ENCODE measurements at regions not wholly inside any gene's neighbourhood (a gene's known extent, or its start where the extent isn't known, plus 50 kb on each side); places are given as distances from the start of the nearest gene placed in this dataset.

DNA sequence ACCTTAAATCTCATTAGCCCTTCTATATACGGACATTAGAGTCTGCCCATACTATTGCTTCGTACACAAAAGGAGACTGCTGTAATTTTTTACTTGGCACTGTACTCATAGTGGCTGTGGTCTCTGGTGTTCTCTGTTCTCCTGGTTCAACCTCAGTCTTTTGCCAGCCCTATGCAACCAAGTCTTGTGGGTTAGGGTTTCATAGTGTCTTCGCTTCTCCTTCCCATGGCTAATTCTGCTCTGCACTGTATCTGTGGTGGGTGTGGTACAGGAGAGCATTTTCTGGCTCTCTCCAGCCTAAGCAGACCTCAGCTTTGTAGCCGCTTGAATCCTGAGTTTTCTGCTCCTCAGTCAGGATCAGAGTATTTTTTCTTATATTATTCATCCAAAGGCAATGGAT, 981.2 kb downstream of the SQOR start:
- intact Hi-C loops (cut with micrococcal nuclease): no loop called here
- no peak for DNase-seq

DNA sequence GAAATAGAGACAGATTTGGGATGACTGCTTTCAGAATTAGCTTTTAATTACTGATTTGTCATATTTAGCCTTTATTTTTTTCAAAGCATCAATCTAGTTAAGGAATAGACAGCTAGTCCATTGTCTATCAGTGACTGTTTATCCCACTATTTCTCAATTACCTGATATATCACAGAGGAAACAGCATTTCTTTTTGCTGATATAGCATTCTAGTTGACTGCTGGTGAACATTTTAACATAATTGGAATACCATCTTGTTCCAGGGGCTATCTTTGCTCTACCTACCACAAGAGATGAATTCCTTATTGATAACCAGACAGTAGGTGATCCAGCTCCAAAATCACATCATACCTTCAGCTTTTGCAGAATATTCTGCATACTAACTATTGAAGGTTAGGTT, 982.7 kb downstream of the SQOR start:
- no peak for DNase-seq
- no peak overlapping the region for H3K4me3 ChIP-seq
- TF ChIP-seq CTCF (IDR thresholded peaks at IDR 0.05; ENCODE audit: borderline replicate concordance): no peak
- peaks cover 4% of the 10 kb centered on the region for H3K9me3 ChIP-seq (replicated peaks)
- no peak overlapping the region for H3K27ac ChIP-seq (replicated peaks)
- no peaks in the 10 kb centered on the region for H3K4me1 ChIP-seq
- intact Hi-C loops (cut with micrococcal nuclease): no loop called here
- no peaks in the 10 kb centered on the region for H3K36me3 ChIP-seq
- no peaks in the 10 kb centered on the region for H3K27me3 ChIP-seq (ENCODE audit: low read depth)

More for the DNA sequence above, 981.2 kb downstream of the SQOR start:
- Histone ChIP-seq H3K27me3 (ENCODE audit: low read depth) (no peaks in the 10 kb centered on the region), H3K27ac (replicated peaks) (no peak overlapping the region), H3K4me1 (no peaks in the 10 kb centered on the region), H3K36me3 (no peaks in the 10 kb centered on the region), H3K4me3 (no peak overlapping the region), H3K9me3 (replicated peaks) (peaks cover 4% of the 10 kb centered on the region)
- TF ChIP-seq CTCF (IDR thresholded peaks at IDR 0.05; ENCODE audit: borderline replicate concordance): no peak

DNA sequence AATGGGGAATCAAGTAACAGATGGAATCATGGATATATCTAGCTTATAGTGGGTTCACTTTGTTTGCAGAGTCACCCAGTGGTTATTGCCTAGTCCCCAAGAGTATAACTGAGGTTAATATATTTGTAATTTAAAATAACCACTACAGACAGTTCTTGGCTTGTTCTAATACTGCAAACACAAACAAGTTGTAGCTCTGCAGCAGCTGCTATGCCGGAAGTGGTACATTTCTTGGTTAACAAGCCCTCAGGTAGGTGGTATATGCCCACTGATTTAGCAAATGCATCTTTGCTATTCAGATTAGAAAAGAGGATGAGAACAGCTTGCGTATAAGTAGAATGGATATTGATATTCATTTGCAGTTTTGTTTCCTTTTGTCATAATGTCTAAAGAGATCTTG, 984.2 kb downstream of the SQOR start:
- no peak overlapping the region for H3K4me3 ChIP-seq
- no peak for TF ChIP-seq CTCF (IDR thresholded peaks at IDR 0.05; ENCODE audit: borderline replicate concordance)
- peaks cover 4% of the 10 kb centered on the region for H3K9me3 ChIP-seq (replicated peaks)
- H3K36me3 ChIP-seq: no peaks in the 10 kb centered on the region
- H3K27ac ChIP-seq (replicated peaks): no peak overlapping the region
- DNase-seq: no peak
- intact Hi-C loops (cut with micrococcal nuclease): no loop called here
- H3K4me1 ChIP-seq: no peaks in the 10 kb centered on the region
- H3K27me3 ChIP-seq (ENCODE audit: low read depth): no peaks in the 10 kb centered on the region

GRCh38 chr15:46620392-46621013, 985.7 kb downstream of the SQOR start:
- Histone ChIP-seq H3K4me3 (no peak overlapping the region), H3K9me3 (replicated peaks) (peaks cover 13% of the 10 kb centered on the region), H3K27me3 (ENCODE audit: low read depth) (no peaks in the 10 kb centered on the region), H3K27ac (replicated peaks) (no peak overlapping the region), H3K4me1 (no peaks in the 10 kb centered on the region), H3K36me3 (no peaks in the 10 kb centered on the region)
- intact Hi-C loops (cut with micrococcal nuclease): no loop called here
- no peak for TF ChIP-seq CTCF (IDR thresholded peaks at IDR 0.05; ENCODE audit: borderline replicate concordance)
- no peak for DNase-seq

- no peak for TF ChIP-seq CTCF (IDR thresholded peaks at IDR 0.05; ENCODE audit: borderline replicate concordance)
- H3K27me3 ChIP-seq (ENCODE audit: low read depth): no peaks in the 10 kb centered on the region
- no peaks in the 10 kb centered on the region for H3K4me1 ChIP-seq
- no peak overlapping the region for H3K4me3 ChIP-seq
- intact Hi-C loops (cut with micrococcal nuclease): no loop called here
- H3K9me3 ChIP-seq (replicated peaks): peaks cover 28% of the 10 kb centered on the region
- H3K27ac ChIP-seq (replicated peaks): no peak overlapping the region
- no peak for DNase-seq
- H3K36me3 ChIP-seq: no peaks in the 10 kb centered on the region
These were observed 988.0 kb downstream of the SQOR start for GRCh38 chr15:46622851-46623250.
